Esophagus squamous epithelium (tissue), 4 donors: ENCODE measurements at regions not wholly inside any gene's neighbourhood (a gene's known extent, or its start where the extent isn't known, plus 50 kb on each side); places are given as distances from the start of the nearest gene placed in this dataset.

Source experiments
- POLR2A ChIP-seq, 4 donors: fragments of 450-650 bp; IDR thresholded peaks; one replicate each; pipeline ENCODE4 v1.6.1; 2017; ENCODE audit warnings: antibody characterized with exemption in 4 of 4, mild to moderate bottlenecking in 4 of 4, moderate library complexity in 3 of 4
- TF ChIP-seq, protein P1 (sequence below), 6 experiments: fragments of 450-650 bp in 4 of 6; fragments of 200-600 bp in 2 of 6; sonication (generic) in 2 of 6; IDR thresholded peaks; one replicate each; pipeline ENCODE4 v1.5.1; 2016 to 2019; ENCODE audit warnings: antibody characterized with exemption in 6 of 6, mild to moderate bottlenecking in 4 of 6, moderate library complexity in 4 of 6

DNA sequence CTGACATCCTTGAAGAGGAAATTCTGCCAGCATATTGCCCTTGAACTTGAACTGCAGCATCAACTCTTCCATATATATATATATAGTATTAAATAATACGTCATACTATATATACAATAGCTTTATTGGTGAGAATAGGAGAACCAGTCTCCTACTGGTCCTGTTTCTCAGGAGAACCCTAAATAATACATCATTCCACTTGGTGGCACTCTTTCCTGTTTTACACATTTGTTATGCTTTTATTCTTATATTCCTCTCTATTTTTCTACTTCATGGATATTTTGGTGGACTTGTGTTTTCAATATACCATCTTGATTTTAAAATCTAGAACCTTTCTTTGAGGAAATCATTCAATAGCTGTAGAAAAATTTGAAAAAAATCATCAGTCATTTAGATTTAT, 193.3 kb downstream of the TRPC6 start:
- TF ChIP-seq, protein P1, sequence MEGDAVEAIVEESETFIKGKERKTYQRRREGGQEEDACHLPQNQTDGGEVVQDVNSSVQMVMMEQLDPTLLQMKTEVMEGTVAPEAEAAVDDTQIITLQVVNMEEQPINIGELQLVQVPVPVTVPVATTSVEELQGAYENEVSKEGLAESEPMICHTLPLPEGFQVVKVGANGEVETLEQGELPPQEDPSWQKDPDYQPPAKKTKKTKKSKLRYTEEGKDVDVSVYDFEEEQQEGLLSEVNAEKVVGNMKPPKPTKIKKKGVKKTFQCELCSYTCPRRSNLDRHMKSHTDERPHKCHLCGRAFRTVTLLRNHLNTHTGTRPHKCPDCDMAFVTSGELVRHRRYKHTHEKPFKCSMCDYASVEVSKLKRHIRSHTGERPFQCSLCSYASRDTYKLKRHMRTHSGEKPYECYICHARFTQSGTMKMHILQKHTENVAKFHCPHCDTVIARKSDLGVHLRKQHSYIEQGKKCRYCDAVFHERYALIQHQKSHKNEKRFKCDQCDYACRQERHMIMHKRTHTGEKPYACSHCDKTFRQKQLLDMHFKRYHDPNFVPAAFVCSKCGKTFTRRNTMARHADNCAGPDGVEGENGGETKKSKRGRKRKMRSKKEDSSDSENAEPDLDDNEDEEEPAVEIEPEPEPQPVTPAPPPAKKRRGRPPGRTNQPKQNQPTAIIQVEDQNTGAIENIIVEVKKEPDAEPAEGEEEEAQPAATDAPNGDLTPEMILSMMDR (IDR thresholded peaks at IDR 0.05) = peak in 1 of 6 experiments; percentile 11
- TF ChIP-seq POLR2A (IDR thresholded peaks at IDR 0.05) = no peak
